Medulla oblongata (tissue), 1 donor: ENCODE measurements at regions not wholly inside any gene's neighbourhood (a gene's known extent, or its start where the extent isn't known, plus 50 kb on each side); places are given as distances from the start of the nearest gene placed in this dataset.
"Not testable (repeated sequence)": the region's sequence is repeated elsewhere in the genome, so short reads cannot be mapped to it uniquely, and the experiment has no call there.

Experiments used
- DNase-seq: peaks from one replicate; pipeline ENCODE4 v3.0.0-alpha.2; 2015; ENCODE audit errors: extremely low spot score

GRCh38 chr1:238652346-238652968 lies 733.9 kb upstream of the CHRM3 start:
- DNase-seq, result no peak

- DNase-seq, result no peak
Measured at GRCh38 chr1:238649200-238649599, 737.2 kb upstream of the CHRM3 start.

GRCh38 chr1:238648751-238649150 lies 737.6 kb upstream of the CHRM3 start:
- no peak for DNase-seq

- DNase-seq, result no peak
Measured at GRCh38 chr1:238648296-238648695, 738.1 kb upstream of the CHRM3 start.

- DNase-seq, result no peak
Measured at GRCh38 chr1:238647877-238648276, 738.5 kb upstream of the CHRM3 start.

GRCh38 chr1:238642231-238642630 lies 744.1 kb upstream of the CHRM3 start:
- no peak for DNase-seq

- DNase-seq, result no peak
Measured at GRCh38 chr1:238639861-238640260, 746.5 kb upstream of the CHRM3 start.

- DNase-seq, result no peak
Measured at GRCh38 chr1:238628110-238628509, 737.4 kb upstream of the ZP4 start.

GRCh38 chr1:238624776-238625175 lies 734.1 kb upstream of the ZP4 start:
- no peak for DNase-seq

GRCh38 chr1:238621405-238621804 lies 730.7 kb upstream of the ZP4 start:
- DNase-seq, result no peak

- no peak for DNase-seq
Measured at GRCh38 chr1:238619652-238620051, 728.9 kb upstream of the ZP4 start.

- no peak for DNase-seq
Measured at GRCh38 chr1:238611406-238611805, 720.7 kb upstream of the ZP4 start.

GRCh38 chr1:238608144-238608543 lies 717.4 kb upstream of the ZP4 start:
- DNase-seq, result no peak

- no peak for DNase-seq
Measured at GRCh38 chr1:238606896-238607295, 716.2 kb upstream of the ZP4 start.

- DNase-seq, result no peak
Measured at GRCh38 chr1:238606457-238606856, 715.7 kb upstream of the ZP4 start.

GRCh38 chr1:238604357-238604756 lies 713.6 kb upstream of the ZP4 start:
- DNase-seq, result no peak

GRCh38 chr1:238601604-238602003 lies 710.9 kb upstream of the ZP4 start:
- not testable (repeated sequence) for DNase-seq

GRCh38 chr1:238596703-238597102 lies 706.0 kb upstream of the ZP4 start:
- no peak for DNase-seq

- no peak for DNase-seq
Measured at GRCh38 chr1:238592621-238593020, 701.9 kb upstream of the ZP4 start.

GRCh38 chr1:238589843-238590435 lies 699.2 kb upstream of the ZP4 start:
- DNase-seq, result no peak

GRCh38 chr1:238582816-238583215 lies 692.1 kb upstream of the ZP4 start:
- no peak for DNase-seq

GRCh38 chr1:238581332-238581731 lies 690.6 kb upstream of the ZP4 start:
- DNase-seq, result no peak

GRCh38 chr1:238568735-238569134 lies 678.0 kb upstream of the ZP4 start:
- no peak for DNase-seq

GRCh38 chr1:238562341-238562740 lies 671.6 kb upstream of the ZP4 start:
- no peak for DNase-seq
